Right renal pelvis (tissue), 4 donors: ENCODE measurements at regions not wholly inside any gene's neighbourhood (a gene's known extent, or its start where the extent isn't known, plus 50 kb on each side); places are given as distances from the start of the nearest gene placed in this dataset.
A peak's percentile ranks its signal among the peaks of the same experiment; 100 is the strongest.
"Not testable (repeated sequence)": the region's sequence is repeated elsewhere in the genome, so short reads cannot be mapped to it uniquely, and the experiment has no call there.

Experiments used
- DNase-seq, 4 donors: peaks; one replicate each; pipeline ENCODE4 v3.0.0-alpha.2; 2013; ENCODE audit warnings: low read depth in 4 of 4, low spot score in 3 of 4, missing footprints in 1 of 4

- no peak for DNase-seq
Observed at GRCh38 chr21:15199414-15200383, 134.9 kb upstream of the NRIP1 start.

GRCh38 chr21:15203740-15204139 lies 138.9 kb upstream of the NRIP1 start:
- DNase-seq, result no peak

GRCh38 chr21:15204140-15204969 lies 139.6 kb upstream of the NRIP1 start:
- peak in 3 of 4 donors; percentile 31 to 51 (median 36) for DNase-seq

- DNase-seq, result no peak
Observed at GRCh38 chr21:15204970-15205286, 140.1 kb upstream of the NRIP1 start.

- no peak for DNase-seq
Observed at GRCh38 chr21:15206514-15206913, 141.7 kb upstream of the NRIP1 start.

GRCh38 chr21:15207231-15207630 lies 142.4 kb upstream of the NRIP1 start:
- DNase-seq, result no peak

GRCh38 chr21:15207635-15208370 lies 143.0 kb upstream of the NRIP1 start:
- no peak for DNase-seq

GRCh38 chr21:15208786-15209185 lies 144.0 kb upstream of the NRIP1 start:
- DNase-seq, result no peak

GRCh38 chr21:15209224-15209623 lies 144.4 kb upstream of the NRIP1 start:
- no peak for DNase-seq

- no peak for DNase-seq
Observed at GRCh38 chr21:15210235-15210678, 145.5 kb upstream of the NRIP1 start.

GRCh38 chr21:15211491-15212133 lies 146.8 kb upstream of the NRIP1 start:
- no peak for DNase-seq

- DNase-seq, result no peak
Observed at GRCh38 chr21:15212206-15212605, 147.4 kb upstream of the NRIP1 start.

- DNase-seq, result not testable (repeated sequence)
Observed at GRCh38 chr21:15218476-15218875, 153.7 kb upstream of the NRIP1 start.

GRCh38 chr21:15219039-15219438 lies 154.2 kb upstream of the NRIP1 start:
- DNase-seq, result no peak

GRCh38 chr21:15219894-15220293 lies 155.1 kb upstream of the NRIP1 start:
- DNase-seq, result no peak

GRCh38 chr21:15221799-15222386 lies 157.1 kb upstream of the NRIP1 start:
- DNase-seq, result no peak

GRCh38 chr21:15222707-15223106 lies 157.9 kb upstream of the NRIP1 start:
- no peak for DNase-seq

GRCh38 chr21:15224346-15225086 lies 159.7 kb upstream of the NRIP1 start:
- no peak for DNase-seq

- DNase-seq, result no peak
Observed at GRCh38 chr21:15227919-15228318, 163.1 kb upstream of the NRIP1 start.
